K562 (cell line): ENCODE measurements at regions not wholly inside any gene's neighbourhood (a gene's known extent, or its start where the extent isn't known, plus 50 kb on each side); places are given as distances from the start of the nearest gene placed in this dataset.

ENCODE experiments used
- ATAC-seq: fragments of 200-7000 bp; cut with Tn5 transposase; 3 replicates; pipeline ENCODE4 v1.9.1; 2020; ENCODE audit warnings: moderate library complexity
- BruUV-seq: library from RNA; stranded (reverse); fragments of 400-500 nt; replicated peaks from 2 replicates; lab custom pipeline; 2021; lab: Mats Ljungman, UMichigan
- CTCF ChIA-PET: fragments of 300-600 bp; formaldehyde crosslinking; extraction: SDS; loops from one replicate; lab custom pipeline; 2021; ENCODE audit warnings: low intra/inter-chr PET ratio; lab: Yijun Ruan, JAX
- POLR2A ChIA-PET: fragments of 300-600, 350-650 bp; sonication (Branson Sonifier 250); formaldehyde crosslinking; extraction: SDS; loops from one replicate; lab custom pipeline; 2021; ENCODE audit warnings: antibody characterized with exemption, inconsistent platforms; lab: Yijun Ruan, JAX
- DNase-seq, 4 experiments: peaks; one replicate each; pipeline versions ENCODE4 v3.0.0 to v3.0.0-alpha.2; 2011 to 2018; ENCODE audit warnings: low spot score in 3 of 4, mixed read lengths in 3 of 4; ENCODE audit errors: extremely low read depth in 1 of 4
- FAIRE-seq: peaks from 2 replicates; lab custom pipeline; 2011; peaks lifted over from hg19 to GRCh38; lab: Jason Lieb, UNC
- H2AFZ ChIP-seq: 2 replicates; pipeline ENCODE4 v1.6.0; 2011; ENCODE audit warnings: low read depth, low read length, control low read depth, inconsistent platforms
- H3K27ac ChIP-seq: fragments of 200-600 bp; 3 replicates; pipeline ENCODE4 v1.8.0; 2011; ENCODE audit warnings: low read depth, mild to moderate bottlenecking, control low read depth, inconsistent platforms, low read length, moderate library complexity, mixed read lengths; ENCODE audit errors: extremely low read depth
- H3K27me3 ChIP-seq, 2 experiments: fragments of 300-600 bp in 1 of 2; 2 replicates in 1 of 2; 3 replicates in 1 of 2; pipeline versions ENCODE4 v1.6.0 to v1.8.0; 2011; ENCODE audit warnings: inconsistent platforms in 2 of 2, low read length in 2 of 2, mild to moderate bottlenecking in 1 of 2, mixed read lengths in 1 of 2, moderate library complexity in 1 of 2; ENCODE audit not compliant: control insufficient read depth in 2 of 2, insufficient read depth in 2 of 2
- H3K36me3 ChIP-seq: fragments of 300-600 bp; 3 replicates; pipeline ENCODE4 v1.8.0; 2011; ENCODE audit warnings: mild to moderate bottlenecking, low read length, inconsistent platforms; ENCODE audit not compliant: control insufficient read depth, insufficient read depth
- H3K4me1 ChIP-seq, 2 experiments: fragments of 200-600 bp in 1 of 2; replicated peaks in 1 of 2; 2 replicates in 1 of 2; 3 replicates in 1 of 2; pipeline versions ENCODE4 v1.5.1 to v1.8.0; 2011; ENCODE audit warnings: inconsistent platforms in 2 of 2, low read length in 2 of 2, mild to moderate bottlenecking in 1 of 2, mixed read lengths in 1 of 2, moderate library complexity in 1 of 2; ENCODE audit not compliant: control insufficient read depth in 2 of 2, insufficient read depth in 2 of 2
- H3K4me2 ChIP-seq: 2 replicates; pipeline ENCODE4 v1.6.1; 2011; ENCODE audit warnings: low read length, control low read depth, inconsistent platforms, mixed read lengths; ENCODE audit not compliant: insufficient read depth
- H3K4me3 ChIP-seq: fragments of 200-600 bp; sonication (generic), shearing (Covaris generic); 2 replicates; pipeline ENCODE4 v1.5.1; 2016; ENCODE audit warnings: control low read depth, inconsistent platforms
- H3K79me2 ChIP-seq: fragments of 200-600 bp; 3 replicates; pipeline ENCODE4 v1.8.0; 2011; ENCODE audit warnings: low read length, inconsistent platforms; ENCODE audit not compliant: control insufficient read depth, insufficient read depth
- H3K9ac ChIP-seq, 2 experiments: 2 replicates each; pipeline versions ENCODE4 v1.6.0 to v1.6.1; 2011; ENCODE audit warnings: low read depth in 2 of 2, low read length in 2 of 2, control low read depth in 1 of 2, inconsistent platforms in 1 of 2, mild to moderate bottlenecking in 1 of 2, mixed read lengths in 1 of 2; ENCODE audit not compliant: insufficient read depth in 1 of 2
- H3K9me1 ChIP-seq: one replicate; pipeline ENCODE4 v1.6.0; 2011; ENCODE audit warnings: inconsistent platforms, mild to moderate bottlenecking, low read length, moderate library complexity; ENCODE audit not compliant: control insufficient read depth, insufficient read depth
- H3K9me3 ChIP-seq: replicated peaks from 2 replicates; pipeline ENCODE4 v1.5.1; 2011; ENCODE audit warnings: low read depth, low read length, inconsistent platforms; ENCODE audit not compliant: control insufficient read depth, insufficient read depth
- H4K20me1 ChIP-seq: replicated peaks from 2 replicates; pipeline ENCODE4 v1.6.1; 2011; ENCODE audit warnings: low read length, inconsistent platforms, mixed read lengths; ENCODE audit not compliant: control insufficient read depth, insufficient read depth
- CXXC5 ChIP-seq: fragments of 250-450 bp; sonication (Bioruptor Pico); IDR thresholded peaks from 2 replicates; pipeline ENCODE4 v1.8.0; 2022; ENCODE audit warnings: inconsistent platforms, mild to moderate bottlenecking, moderate library complexity
- EGR1 ChIP-seq: fragments of 450-650 bp; conservative IDR thresholded peaks from 2 replicates; pipeline ENCODE4 v1.6.1; 2017; ENCODE audit warnings: mild to moderate bottlenecking
- HLTF ChIP-seq: fragments of 450-650 bp; IDR thresholded peaks from 2 replicates; pipeline ENCODE4 v1.6.1; 2016
- SMARCE1 ChIP-seq: fragments of 450-650 bp; IDR thresholded peaks from 2 replicates; pipeline ENCODE4 v1.7.1; 2016; ENCODE audit warnings: mild to moderate bottlenecking
- SP2 ChIP-seq: IDR thresholded peaks from 2 replicates; pipeline ENCODE4 v1.6.1; 2011; ENCODE audit warnings: mild to moderate bottlenecking, low read depth, low read length, moderate library complexity; ENCODE audit not compliant: poor library complexity, severe bottlenecking; ENCODE audit errors: extremely low read depth
- TBL1XR1 ChIP-seq, 2 experiments: IDR thresholded peaks; 2 replicates each; pipeline ENCODE4 v1.6.1; 2012; ENCODE audit warnings: improper control_type of control experiment in 2 of 2, low read length in 2 of 2, mild to moderate bottlenecking in 1 of 2
- TCF3 ChIP-seq: sonication (generic); formaldehyde crosslinking; IDR thresholded peaks from 2 replicates; pipeline ENCODE4 v1.4.0; 2020; ENCODE audit warnings: mild to moderate bottlenecking, missing genetic modification reagents
- XRCC4 ChIP-seq: IDR thresholded peaks from one replicate; pipeline ENCODE4 v1.6.1; 2011; ENCODE audit not compliant: insufficient read depth, insufficient read length; ENCODE audit errors: extremely low read depth
- ZNF347 ChIP-seq: fragments of 450-650 bp; formaldehyde crosslinking; IDR thresholded peaks from 2 replicates; pipeline ENCODE4 v1.4.0; 2020; ENCODE audit warnings: low read depth, mild to moderate bottlenecking, moderate library complexity
- WGBS: fragments of 100-300 bp; shearing (Covaris generic); methylation state at CpG from one replicate; pipeline ENCODE4 v1.1.6; 2016; ENCODE audit warnings: low coverage, mixed read lengths; ENCODE audit not compliant: insufficient coverage; ENCODE audit errors: missing lambda C conversion rate; 5-methylcytosine and 5-hydroxymethylcytosine counted together
- in situ Hi-C: fragments of 300-500 bp; cut with MboI; formaldehyde crosslinking; loops from 4 replicates; pipeline ENCODE4 v1.15.0; 2018; ENCODE audit warnings: inconsistent platforms, mixed read lengths
- intact Hi-C: fragments of 100-400 bp; cut with micrococcal nuclease; formaldehyde crosslinking; loops from 2 replicates; pipeline ENCODE4 v1.14.2; 2022
- TF ChIP-seq, protein P1 (sequence below): fragments of 250-450 bp; sonication (Bioruptor Pico); IDR thresholded peaks from 2 replicates; pipeline ENCODE4 v1.8.0; 2021; ENCODE audit warnings: moderate library complexity, mild to moderate bottlenecking, inconsistent platforms

DNA sequence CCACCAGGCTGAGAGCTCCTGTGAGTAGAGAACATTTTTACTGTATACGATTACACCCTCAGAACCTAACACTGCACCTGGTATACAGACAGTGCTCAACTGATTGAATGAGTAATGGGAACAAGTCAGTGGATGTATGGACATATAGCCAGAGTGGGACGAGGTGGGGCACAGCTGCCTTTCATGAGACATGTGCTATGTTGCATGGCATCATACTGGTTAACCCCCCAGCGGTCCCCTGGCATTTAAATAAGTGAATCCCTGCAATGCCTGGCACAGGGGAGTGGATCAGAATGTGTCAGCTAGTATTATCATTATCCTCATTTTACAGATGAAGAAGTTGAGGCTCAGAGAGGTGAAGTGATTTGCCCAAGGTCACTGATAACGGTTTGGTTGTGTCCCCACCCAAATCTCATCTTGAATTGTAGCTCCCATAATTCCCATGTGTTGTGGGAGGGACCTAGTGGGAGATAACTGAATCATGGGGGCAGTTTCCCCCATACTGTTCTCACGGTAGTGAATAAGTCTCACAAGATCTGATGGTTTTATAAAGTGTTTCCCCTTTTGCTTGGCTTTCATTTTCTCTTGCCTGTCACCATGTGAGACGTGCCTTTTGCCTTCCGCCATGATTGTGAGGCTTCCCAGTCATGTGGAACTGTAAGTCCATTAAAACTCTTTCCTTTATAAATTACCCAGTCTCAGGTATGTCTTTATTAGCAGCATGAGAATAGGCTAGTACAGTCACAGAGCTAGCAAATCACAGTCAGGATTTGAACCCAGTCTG, 56.0 kb upstream of the ATP2B2 start (continued):
- no peak for TF ChIP-seq XRCC4
- TF ChIP-seq HLTF: no peak
- no peak for TF ChIP-seq ZNF347 (CRISPR knock-in tag)
- TF ChIP-seq SMARCE1: no peak
- no peak for TF ChIP-seq TBL1XR1 (IDR thresholded peaks at IDR 0.05; ENCODE audit: low read length in 2 of 2)

DNA sequence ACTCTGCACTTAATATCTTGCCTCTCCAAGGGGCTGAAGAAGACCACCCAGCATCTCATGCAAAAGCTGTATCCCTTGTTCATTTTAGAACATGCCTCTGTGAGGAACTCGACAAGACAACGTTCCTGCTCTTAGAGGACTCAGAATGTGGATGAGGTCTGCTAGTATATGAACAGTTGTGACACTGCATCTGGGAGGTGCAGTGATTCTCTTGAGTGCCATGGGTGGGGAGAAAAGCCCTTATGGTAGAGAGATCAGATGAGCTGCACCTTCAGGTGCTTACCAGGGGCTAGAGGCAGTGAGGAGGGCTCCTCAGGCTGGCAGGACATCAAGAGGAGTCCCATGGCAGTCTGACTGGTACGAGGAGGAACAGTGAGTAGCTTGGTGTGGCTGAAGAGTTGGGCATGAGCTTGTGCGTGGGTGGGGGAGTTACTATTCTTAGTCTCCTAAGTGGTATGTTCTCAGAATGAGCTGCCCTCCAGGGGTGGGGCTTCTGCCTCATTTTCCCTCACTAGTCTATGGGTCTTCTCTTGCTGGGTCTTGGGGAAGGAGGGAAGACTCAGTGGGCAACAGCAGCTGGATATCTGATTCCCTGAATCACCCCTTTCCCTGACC, 56.7 kb upstream of the ATP2B2 start:
- H3K4me2 ChIP-seq: no peak overlapping the region
- CTCF ChIA-PET: no interaction called here
- DNase-seq: no peak
- no peak overlapping the region for H3K4me3 ChIP-seq
- H3K9ac ChIP-seq: no peak overlapping the region
- 0% methylated on average over 4 of the region's 4 CpGs for whole genome bisulfite sequencing
- intact Hi-C loops (no loop called here), in situ Hi-C loops (no loop called here)
- H3K27ac ChIP-seq: no peak overlapping the region
- no peak overlapping the region for H2AFZ ChIP-seq
- TF ChIP-seq CXXC5 (CRISPR knock-in tag) (no peak), SP2 (no peak), TCF3 (CRISPR knock-in tag) (no peak), EGR1 (peak; percentile 11; the same call in 1 of the 2 replicates)
- TF ChIP-seq, protein P1, sequence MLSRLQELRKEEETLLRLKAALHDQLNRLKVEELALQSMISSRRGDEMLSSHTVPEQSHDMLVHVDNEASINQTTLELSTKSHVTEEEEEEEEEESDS (CRISPR knock-in tag): no peak
- TF ChIP-seq, all 486 proteins: peak for 1
- Histone ChIP-seq H3K79me2 (no peaks in the 10 kb centered on the region), H3K9me3 (no peaks in the 10 kb centered on the region), H3K4me1 (no peaks in the 10 kb centered on the region), H3K27me3 (peaks cover 3 to 23% of the 10 kb centered on the region in 2 experiments; a peak in 2 of 5 replicates), H3K36me3 (no peaks in the 10 kb centered on the region), H4K20me1 (no peaks in the 10 kb centered on the region), H3K9me1 (no peaks in the 10 kb centered on the region)
- BruUV-seq: no TSS peak
- POLR2A ChIA-PET: no interaction called here
- ATAC-seq: no peak
- FAIRE-seq: no peak
